ENCODE measurements at regions not wholly inside any gene's neighbourhood (a gene's known extent, or its start where the extent isn't known, plus 50 kb on each side); places are given as distances from the start of the nearest gene placed in this dataset.

GRCh38 chr16:9185381-9185780, 93.9 kb downstream of the HAPSTR1 start:
- no peak for DNase-seq (ENCODE audit: low read depth in 3 of 3, low spot score in 2 of 3)

- no peak for DNase-seq (ENCODE audit: low read depth in 3 of 3, low spot score in 2 of 3)
Observed at GRCh38 chr16:9186061-9186460, 94.6 kb downstream of the HAPSTR1 start.

DNA sequence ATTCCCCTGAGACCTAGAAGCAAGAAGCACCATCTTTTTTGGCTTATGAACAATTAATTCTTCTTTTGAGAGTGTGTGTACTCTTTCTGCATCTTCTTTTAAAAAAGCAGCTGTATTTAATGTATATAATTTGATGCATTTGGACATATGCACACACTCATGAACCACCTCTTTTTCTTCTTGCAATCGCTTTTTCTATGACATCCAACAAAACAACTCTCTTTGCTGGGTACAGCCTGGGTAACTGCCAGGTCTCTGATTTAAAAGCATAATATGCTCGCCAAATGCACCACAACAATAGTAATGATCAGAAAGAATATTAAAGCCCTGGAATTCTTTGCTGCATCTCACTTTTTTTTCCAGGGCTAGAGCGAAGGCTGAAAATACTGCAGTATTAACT, 97.3 kb downstream of the HAPSTR1 start:
- DNase-seq (ENCODE audit: low read depth in 3 of 3, low spot score in 2 of 3), result no peak

DNA sequence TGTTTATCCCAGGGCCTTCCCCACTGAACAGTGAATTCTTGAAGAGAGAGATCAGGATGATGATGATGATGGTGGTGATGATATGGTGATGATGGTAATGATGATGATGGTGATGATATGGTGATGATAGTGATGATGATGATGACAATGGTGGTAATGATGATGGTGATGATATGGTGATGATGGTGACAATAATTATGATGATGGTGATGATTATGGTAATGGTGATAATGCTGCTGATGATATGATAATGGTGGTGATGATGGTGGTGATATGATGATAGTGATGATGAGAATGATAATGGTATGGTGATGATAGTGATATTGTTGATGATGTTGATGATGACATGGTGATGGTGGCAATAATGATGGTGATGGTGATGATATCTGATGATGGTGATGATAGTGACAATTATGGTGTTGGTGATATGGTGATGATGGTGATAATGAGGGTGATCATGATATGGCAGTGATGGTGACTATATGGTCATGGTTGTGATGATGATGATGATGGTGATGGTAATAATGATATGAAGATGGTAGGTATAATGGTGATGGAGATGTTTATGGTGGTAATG, 99.9 kb downstream of the HAPSTR1 start:
- DNase-seq (ENCODE audit: low read depth in 3 of 3, low spot score in 2 of 3), result no peak

GRCh38 chr16:9192746-9193145, 101.3 kb downstream of the HAPSTR1 start:
- DNase-seq (ENCODE audit: low read depth in 3 of 3, low spot score in 2 of 3), result no peak

- DNase-seq (ENCODE audit: low read depth in 3 of 3, low spot score in 2 of 3), result no peak
Observed at GRCh38 chr16:9195287-9195686, 103.8 kb downstream of the HAPSTR1 start.

GRCh38 chr16:9197957-9198661, 106.7 kb downstream of the HAPSTR1 start:
- DNase-seq (ENCODE audit: low read depth in 3 of 3, low spot score in 2 of 3), result no peak

GRCh38 chr16:9199311-9199710, 107.9 kb downstream of the HAPSTR1 start:
- DNase-seq (ENCODE audit: low read depth in 3 of 3, low spot score in 2 of 3), result no peak

- no peak for DNase-seq (ENCODE audit: low read depth in 3 of 3, low spot score in 2 of 3)
Observed at GRCh38 chr16:9199751-9200150, 108.3 kb downstream of the HAPSTR1 start.

DNA sequence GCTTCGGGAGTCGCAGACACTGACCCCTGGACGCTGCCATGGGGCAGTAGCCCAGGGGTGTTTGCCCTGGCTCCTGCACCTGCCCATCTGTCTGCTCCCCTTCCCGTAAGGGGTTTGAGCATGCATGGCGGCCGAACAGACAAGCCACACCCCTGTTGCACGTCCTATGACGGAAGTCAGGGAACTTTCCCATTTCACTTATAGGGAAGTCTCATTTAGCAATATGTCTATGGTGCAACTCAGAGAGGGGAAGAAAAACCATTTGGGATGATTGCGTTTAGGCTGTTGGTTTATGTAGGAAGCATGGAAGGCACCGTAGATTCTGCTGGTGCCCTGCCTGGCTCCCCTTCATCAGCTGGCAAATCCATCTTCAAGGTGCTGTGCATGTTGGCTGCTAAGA, 112.5 kb downstream of the HAPSTR1 start:
- no peak for DNase-seq (ENCODE audit: low read depth in 3 of 3, low spot score in 2 of 3)

DNA sequence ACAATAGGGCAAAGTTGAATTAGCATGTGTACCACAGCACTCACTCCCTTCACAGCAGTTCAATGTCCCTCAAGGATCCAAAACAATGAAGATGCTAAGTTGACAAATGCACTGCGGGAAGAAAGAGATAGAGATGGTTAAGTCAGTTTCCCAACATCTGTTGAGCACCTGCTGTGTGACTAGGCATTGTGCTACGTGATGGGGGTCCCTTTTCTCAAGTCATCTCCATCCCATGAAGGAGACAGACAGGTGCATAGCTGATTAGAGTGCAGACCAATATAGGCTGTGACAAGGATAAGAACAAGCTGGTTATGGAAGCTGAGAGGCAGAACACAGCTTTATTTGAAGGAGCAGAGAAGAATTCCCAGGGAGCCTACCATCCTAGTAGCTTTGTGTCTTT, 114.2 kb downstream of the HAPSTR1 start:
- DNase-seq (ENCODE audit: low read depth in 3 of 3, low spot score in 2 of 3), result no peak

DNA sequence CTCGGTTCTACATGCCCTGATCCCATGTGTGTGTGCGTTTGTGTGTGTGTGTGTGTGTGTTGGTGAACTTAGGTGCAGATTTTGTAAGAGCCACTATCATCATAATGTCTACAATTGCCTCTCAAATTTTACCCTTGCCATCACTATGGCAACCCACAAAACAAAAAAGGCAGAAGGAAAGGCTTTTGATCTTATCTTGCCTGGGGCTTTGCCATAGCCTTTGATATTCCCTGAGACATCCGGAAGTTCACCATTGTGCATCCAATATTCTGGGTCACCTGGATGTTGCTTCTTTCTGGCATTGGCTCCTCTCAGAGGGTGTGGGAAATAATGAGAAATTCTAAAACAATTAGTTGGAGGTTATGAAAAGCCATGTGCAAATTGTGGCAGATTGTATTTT, 114.7 kb downstream of the HAPSTR1 start:
- DNase-seq (ENCODE audit: low read depth in 3 of 3, low spot score in 2 of 3), result no peak

DNA sequence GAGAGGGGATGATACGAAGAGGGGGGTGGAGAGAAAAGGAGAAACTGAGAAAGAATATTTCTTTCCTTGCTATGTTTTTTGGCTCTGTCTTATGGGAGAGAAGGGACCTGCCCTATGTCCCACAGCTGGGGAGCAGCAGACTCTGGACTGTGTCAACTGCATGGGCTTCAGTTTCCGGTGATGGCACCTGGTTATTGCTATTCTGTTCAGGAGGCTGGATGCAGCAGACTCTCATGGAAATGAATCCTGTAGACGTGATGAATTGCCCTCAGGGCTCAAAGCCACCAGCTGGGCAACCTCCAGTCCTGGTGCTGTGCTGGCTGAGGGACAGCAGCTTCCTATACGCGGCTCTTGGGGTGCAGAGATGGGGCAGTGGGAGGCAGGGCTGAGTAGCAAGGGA, 121.2 kb downstream of the HAPSTR1 start:
- DNase-seq (ENCODE audit: low read depth in 3 of 3, low spot score in 2 of 3), result no peak

DNA sequence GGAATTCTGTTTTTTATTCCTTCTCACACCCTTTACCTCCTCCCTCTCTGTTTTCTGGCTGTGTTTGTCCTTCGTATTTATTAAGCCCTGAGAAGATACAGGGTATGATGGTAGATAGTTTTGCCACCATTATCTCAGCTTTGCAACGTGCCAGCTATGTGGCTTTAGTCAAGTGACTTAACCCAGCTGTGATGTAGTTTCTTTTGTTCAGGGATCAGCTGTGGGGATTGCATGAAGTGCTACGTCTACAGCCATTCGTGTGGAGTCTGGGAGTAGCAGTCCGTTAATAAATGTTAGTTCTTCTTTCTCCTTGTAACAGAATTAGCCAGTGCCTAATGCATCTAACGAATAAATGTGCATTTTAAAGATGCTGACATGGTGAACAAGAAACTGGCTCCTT, 128.4 kb downstream of the HAPSTR1 start:
- DNase-seq (ENCODE audit: low read depth in 3 of 3, low spot score in 2 of 3), result no peak

GRCh38 chr16:9225527-9226316, 134.3 kb downstream of the HAPSTR1 start:
- DNase-seq (ENCODE audit: low read depth in 3 of 3, low spot score in 2 of 3), result no peak

- no peak for DNase-seq (ENCODE audit: low read depth in 3 of 3, low spot score in 2 of 3)
Observed at GRCh38 chr16:9226924-9227323, 135.5 kb downstream of the HAPSTR1 start.

DNA sequence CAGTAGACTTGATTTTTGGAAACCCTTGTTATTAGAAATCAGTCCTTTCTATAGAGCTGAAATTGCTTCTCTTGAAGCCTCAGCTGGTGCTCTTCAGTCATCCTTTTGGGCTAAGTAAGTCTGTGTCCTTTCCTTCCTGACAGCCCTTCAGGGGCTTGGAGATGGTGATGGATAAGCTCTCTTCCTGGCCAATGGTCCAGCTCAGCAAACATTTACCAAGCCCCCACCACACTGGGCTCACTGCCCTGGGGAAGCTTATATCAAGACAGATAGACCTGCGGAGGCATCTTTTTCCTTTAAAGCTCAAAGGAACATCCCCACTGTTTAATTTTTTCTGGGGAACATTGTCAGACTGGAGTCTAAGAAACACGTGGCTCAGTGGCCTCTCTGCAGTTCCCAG, 139.6 kb downstream of the HAPSTR1 start:
- no peak for DNase-seq (ENCODE audit: low read depth in 3 of 3, low spot score in 2 of 3)

DNA sequence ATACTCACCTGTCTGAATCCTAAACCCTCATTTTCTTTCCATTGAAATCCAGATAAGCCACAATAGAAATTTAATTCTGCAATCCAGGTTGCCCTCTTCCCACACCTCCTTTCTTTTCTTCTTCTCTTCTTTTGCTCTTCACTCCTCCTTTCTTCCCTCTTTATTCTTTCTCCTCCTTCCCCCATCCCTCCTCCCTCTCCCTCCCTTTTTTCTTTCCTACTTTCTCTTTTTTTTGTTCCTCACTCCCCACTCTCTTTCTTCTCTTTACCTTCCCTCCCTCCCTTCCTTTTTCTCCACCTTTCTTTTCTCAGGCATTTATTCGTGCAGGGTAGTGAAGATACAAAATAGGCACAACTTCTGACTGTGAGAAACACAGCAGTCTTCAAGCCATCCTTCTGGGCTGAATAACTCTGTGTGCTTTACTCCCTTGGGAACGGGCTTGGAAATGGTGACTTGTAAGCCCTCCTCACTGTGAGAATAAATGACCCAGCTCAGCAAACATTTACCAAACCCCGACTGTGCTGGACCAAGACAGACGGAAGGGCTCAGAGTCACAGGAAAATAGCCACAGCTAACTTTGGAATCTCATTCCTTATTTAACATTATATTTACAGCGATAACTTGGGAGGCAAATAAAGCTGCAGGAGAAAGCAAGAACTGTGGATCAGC, 140.8 kb downstream of the HAPSTR1 start:
- no peak for DNase-seq (ENCODE audit: low read depth in 3 of 3, low spot score in 2 of 3)

DNA sequence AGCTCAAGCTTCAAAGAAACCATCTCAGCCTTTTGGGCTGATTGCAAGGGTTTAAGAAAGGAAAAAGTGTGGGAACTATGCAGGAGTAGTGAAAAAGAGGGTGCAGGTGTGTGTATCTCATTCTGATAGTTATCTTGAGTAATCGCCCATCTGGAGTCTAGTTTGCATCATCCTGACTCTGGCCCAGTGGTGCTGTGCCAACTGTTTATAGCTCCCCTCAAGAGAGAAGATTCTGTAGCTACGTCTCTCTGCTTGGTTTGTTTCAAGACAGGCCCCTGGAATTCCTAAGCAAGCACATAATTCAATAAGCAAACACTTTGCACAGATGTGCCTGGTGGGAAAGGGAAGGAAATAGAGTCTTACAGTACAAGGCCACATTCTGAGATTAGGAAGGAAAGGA, 144.4 kb downstream of the HAPSTR1 start:
- DNase-seq (ENCODE audit: low read depth in 3 of 3, low spot score in 2 of 3), result no peak

DNA sequence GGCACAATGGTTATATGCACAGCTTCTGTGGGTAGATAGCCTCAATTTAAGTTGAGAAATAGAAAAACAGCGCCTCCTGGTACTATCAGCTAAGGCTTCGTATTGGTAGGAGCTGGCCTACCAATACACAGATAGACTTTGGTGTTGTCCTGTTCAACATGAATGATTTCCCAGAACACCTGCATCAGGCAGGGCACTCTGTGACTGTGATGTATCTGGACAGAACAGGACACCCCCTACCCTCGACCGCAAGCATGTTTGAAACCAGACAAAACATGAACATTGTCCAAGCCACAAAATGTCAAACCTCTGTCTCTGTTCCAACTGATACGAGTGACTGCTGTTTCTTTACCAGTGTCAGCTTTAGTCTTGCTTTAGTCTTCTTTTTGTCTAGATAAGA, 144.9 kb downstream of the HAPSTR1 start:
- DNase-seq (ENCODE audit: low read depth in 3 of 3, low spot score in 2 of 3), result no peak

DNA sequence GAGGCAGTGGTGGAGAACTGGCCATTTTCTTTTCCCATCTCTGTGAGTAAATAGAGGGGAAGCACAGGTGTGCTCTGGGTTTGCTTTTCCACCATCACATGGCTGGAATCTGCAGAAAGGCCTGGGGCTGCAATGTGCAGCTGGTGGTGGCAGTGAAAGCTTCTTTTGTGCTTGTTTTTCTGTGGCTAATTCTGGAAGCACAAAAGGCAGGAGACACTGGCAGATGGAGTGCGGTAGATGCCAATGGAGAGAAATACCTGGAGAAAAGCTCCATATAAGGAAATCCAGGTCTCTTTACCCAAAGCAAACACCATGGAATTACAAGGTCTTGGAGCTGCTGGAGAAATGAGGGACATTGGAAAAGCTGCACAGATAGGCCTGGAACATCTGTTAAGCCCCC, 146.9 kb downstream of the HAPSTR1 start:
- DNase-seq (ENCODE audit: low read depth in 3 of 3, low spot score in 2 of 3), result no peak

- DNase-seq (ENCODE audit: low read depth in 3 of 3, low spot score in 2 of 3), result no peak
Observed at GRCh38 chr16:9241177-9241576, 149.7 kb downstream of the HAPSTR1 start.
